ENCODE measurements at regions not wholly inside any gene's neighbourhood (a gene's known extent, or its start where the extent isn't known, plus 50 kb on each side); places are given as distances from the start of the nearest gene placed in this dataset.

DNA sequence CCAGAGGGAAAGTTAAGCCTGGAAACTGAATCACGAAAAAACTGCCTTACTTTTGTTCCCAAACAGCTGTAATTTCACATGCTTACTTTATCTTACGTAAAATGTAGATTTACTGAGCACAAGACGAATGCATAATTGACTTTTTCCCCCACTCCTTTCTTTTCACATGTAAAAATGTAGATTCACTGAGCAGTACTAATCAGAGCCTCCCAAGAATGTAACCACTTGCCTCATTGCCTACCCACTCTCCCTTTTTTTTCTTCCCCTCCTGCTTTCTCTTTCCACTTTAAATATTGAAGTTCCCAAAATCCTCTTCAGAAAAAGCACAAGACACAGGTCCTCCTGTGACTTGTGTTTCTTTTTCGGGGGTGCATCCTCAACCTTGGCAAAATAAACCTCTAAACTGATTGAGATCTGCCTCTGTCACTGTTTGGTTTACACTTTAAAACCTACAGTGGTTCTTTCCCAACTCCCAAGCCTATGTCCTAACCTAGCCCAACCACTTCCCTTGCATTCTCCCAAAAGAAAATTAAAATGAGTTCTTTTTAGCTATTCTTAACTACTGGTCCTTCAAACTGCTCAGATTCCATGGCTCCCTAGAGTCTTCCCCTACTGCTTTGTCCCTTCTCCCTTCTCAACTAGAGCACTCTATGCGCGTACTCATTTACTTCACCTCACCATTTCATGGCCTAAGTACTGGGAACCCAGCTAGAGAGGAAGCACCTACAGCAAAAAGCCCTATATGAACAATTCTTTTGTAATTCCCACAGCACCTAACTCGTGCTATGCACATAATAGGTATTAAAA, 236.6 kb upstream of the MKLN1 start:
- Histone ChIP-seq H3K27me3 (ENCODE audit: control insufficient read depth, insufficient read depth, low read length) (no peaks in the 10 kb centered on the region), H3K4me3 (ENCODE audit: low read depth, low read length) (no peak overlapping the region), H3K36me3 (ENCODE audit: control insufficient read depth, insufficient read depth, low read length) (peaks cover 1% of the 10 kb centered on the region)
- no peak for DNase-seq (ENCODE audit: low read depth)
- no peak for TF ChIP-seq CTCF (IDR thresholded peaks at IDR 0.05; ENCODE audit: insufficient read depth, low read length, severe bottlenecking)
- no peak for FAIRE-seq

DNA sequence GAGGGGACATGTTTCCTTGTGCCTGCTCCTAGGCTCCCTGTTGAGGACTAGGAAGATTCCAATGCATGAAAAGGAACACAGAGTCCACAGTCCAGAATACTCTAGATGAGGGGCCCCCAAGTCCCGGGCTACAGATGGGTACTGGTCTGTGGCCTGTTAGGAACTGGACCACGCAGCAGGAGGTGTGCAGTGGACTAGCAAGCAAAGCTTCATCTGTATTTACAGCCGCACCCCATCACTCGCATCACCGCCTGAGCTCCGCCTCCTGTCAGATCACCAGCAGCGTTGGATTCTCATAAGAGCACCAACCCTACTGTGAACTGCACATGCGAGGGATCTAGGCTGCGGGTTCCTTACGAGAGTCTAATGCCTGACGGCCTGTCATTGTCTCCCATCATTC, 233.0 kb upstream of the MKLN1 start:
- Histone ChIP-seq H3K36me3 (ENCODE audit: control insufficient read depth, insufficient read depth, low read length) (no peaks in the 10 kb centered on the region), H3K27me3 (ENCODE audit: control insufficient read depth, insufficient read depth, low read length) (no peaks in the 10 kb centered on the region), H3K4me3 (ENCODE audit: low read depth, low read length) (no peak overlapping the region)
- FAIRE-seq (no peak), DNase-seq (ENCODE audit: low read depth) (no peak)
- TF ChIP-seq CTCF (IDR thresholded peaks at IDR 0.05; ENCODE audit: insufficient read depth, low read length, severe bottlenecking) = no peak

GRCh38 chr7:131095346-131095745, 232.3 kb upstream of the MKLN1 start:
- Histone ChIP-seq H3K27me3 (ENCODE audit: control insufficient read depth, insufficient read depth, low read length) (no peaks in the 10 kb centered on the region), H3K36me3 (ENCODE audit: control insufficient read depth, insufficient read depth, low read length) (no peaks in the 10 kb centered on the region), H3K4me3 (ENCODE audit: low read depth, low read length) (no peak overlapping the region)
- FAIRE-seq (no peak), DNase-seq (ENCODE audit: low read depth) (no peak)
- TF ChIP-seq CTCF (IDR thresholded peaks at IDR 0.05; ENCODE audit: insufficient read depth, low read length, severe bottlenecking) = no peak

GRCh38 chr7:131096267-131096927, 231.3 kb upstream of the MKLN1 start:
- Histone ChIP-seq H3K4me3 (ENCODE audit: low read depth, low read length) (no peak overlapping the region), H3K36me3 (ENCODE audit: control insufficient read depth, insufficient read depth, low read length) (no peaks in the 10 kb centered on the region), H3K27me3 (ENCODE audit: control insufficient read depth, insufficient read depth, low read length) (no peaks in the 10 kb centered on the region)
- no peak for DNase-seq (ENCODE audit: low read depth)
- FAIRE-seq = no peak
- TF ChIP-seq CTCF (IDR thresholded peaks at IDR 0.05; ENCODE audit: insufficient read depth, low read length, severe bottlenecking) = no peak

DNA sequence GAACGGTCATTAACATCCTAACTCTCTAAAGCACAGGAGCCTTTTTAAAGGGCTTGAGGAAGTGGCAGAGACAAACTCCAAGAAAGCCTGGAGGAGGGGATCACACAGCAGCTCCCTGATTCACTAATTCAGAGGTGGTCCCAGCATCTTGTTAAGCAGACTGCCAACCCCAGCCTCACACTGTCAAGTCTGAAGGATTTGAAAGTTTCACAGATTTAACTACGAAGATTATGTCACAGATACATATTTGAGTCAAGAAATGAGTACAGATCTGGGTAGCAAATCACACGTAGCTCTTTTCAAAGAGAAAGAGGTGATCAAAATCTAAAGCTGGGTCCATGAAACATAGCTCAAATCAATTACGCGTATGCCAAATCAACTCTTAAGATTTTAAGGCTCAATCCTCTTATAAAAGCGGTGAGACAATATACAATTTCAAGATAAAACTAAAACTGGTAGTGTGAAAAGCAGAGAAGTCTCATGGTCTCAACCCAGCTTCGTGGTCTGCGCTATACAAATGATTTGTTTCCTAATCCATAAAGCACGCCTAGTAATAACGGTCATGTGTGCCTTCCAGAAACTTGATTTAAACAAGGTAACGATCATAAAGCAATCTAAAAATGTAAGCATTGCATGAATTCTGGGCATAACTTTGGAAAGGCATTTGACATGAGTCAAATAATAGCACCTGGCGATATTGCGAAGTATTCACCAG, 229.9 kb upstream of the MKLN1 start:
- Histone ChIP-seq H3K36me3 (ENCODE audit: control insufficient read depth, insufficient read depth, low read length) (no peaks in the 10 kb centered on the region), H3K27me3 (ENCODE audit: control insufficient read depth, insufficient read depth, low read length) (no peaks in the 10 kb centered on the region), H3K4me3 (ENCODE audit: low read depth, low read length) (no peak overlapping the region)
- TF ChIP-seq CTCF (IDR thresholded peaks at IDR 0.05; ENCODE audit: insufficient read depth, low read length, severe bottlenecking) = no peak
- FAIRE-seq = no peak
- no peak for DNase-seq (ENCODE audit: low read depth)

Measured in bronchial epithelial cell (primary cell).